ENCODE measurements at regions not wholly inside any gene's neighbourhood (a gene's known extent, or its start where the extent isn't known, plus 50 kb on each side); places are given as distances from the start of the nearest gene placed in this dataset.

- no peak for TF ChIP-seq CTCF (IDR thresholded peaks at IDR 0.05)
- TF ChIP-seq POLR2A (IDR thresholded peaks at IDR 0.05): no peak
Observed at GRCh38 chr4:61086979-61087378, 113.1 kb upstream of the ADGRL3 start.

All from testis (tissue), 2 donors.